ENCODE measurements at regions not wholly inside any gene's neighbourhood (a gene's known extent, or its start where the extent isn't known, plus 50 kb on each side); places are given as distances from the start of the nearest gene placed in this dataset.
"Not testable (repeated sequence)": the region's sequence is repeated elsewhere in the genome, so short reads cannot be mapped to it uniquely, and the experiment has no call there.

DNA sequence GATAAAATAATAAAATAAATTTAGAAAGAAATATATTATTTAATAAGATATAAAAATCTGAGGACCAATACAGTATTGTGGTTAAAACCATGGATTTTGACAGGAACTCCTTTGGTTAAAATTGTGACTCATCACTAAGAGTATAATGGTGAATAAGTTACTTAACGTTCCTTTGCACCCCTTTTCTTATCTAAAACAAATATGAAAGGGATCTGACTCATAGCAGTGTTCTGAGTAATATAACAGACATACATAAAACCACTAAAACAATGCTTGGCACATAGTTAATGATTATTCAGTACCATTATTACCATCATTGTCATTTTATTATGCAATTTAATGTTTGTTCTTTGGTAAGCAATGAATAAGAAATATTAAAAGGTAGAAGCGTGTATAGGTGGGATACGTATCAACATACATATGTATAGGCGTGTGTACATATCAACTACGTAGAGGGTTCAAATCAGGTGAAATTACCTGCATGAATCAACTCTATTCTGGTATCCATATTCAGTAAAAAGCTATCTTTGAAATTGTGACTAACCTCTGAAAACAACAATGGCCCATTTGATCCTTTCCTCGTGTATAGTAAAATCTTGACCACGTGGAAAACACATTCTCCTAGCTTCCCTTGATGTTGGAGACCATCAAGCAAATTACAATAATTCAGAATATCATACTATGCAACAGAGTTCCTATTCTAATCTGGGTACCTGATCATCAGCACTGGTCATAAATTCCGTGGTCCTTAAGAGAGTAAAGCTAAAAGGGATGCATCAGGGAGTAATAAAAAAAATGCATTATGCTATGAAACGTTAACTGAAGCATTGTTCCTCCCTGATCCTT is 342.6 kb upstream of the SPATA31A3 start:
- not testable (repeated sequence) for DNase-seq (ENCODE audit: low read depth)

DNA sequence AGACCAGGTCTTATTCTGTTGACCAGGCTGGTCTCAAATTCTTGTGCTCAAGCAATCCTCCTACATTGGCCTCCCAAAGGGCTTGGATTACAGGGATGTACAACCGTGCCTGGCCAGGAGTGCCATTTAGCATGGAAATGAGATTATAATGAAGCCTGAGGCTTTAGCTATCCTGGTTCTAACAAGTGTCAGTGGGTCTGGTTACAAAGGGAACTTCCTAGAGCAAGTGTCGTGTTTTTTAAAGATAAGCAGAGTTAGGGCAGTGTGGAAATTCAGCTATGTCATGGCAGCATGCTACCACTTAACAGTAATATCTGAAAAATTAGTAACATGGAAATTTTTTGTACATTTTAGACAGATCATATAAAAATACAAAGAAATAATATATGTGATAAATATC is 339.3 kb upstream of the SPATA31A3 start:
- not testable (repeated sequence) for H3K4me3 ChIP-seq (ENCODE audit: low read depth, low read length); DNase-seq (ENCODE audit: low read depth)

More for the DNA sequence above, 342.6 kb upstream of the SPATA31A3 start:
- H3K4me3 ChIP-seq (ENCODE audit: low read depth, low read length) = not testable (repeated sequence)

GRCh38 chr9:67313409-67313808 is 321.1 kb upstream of the SPATA31A3 start:
- DNase-seq (ENCODE audit: low read depth); H3K4me3 ChIP-seq (ENCODE audit: low read depth, low read length): not testable (repeated sequence)

DNA sequence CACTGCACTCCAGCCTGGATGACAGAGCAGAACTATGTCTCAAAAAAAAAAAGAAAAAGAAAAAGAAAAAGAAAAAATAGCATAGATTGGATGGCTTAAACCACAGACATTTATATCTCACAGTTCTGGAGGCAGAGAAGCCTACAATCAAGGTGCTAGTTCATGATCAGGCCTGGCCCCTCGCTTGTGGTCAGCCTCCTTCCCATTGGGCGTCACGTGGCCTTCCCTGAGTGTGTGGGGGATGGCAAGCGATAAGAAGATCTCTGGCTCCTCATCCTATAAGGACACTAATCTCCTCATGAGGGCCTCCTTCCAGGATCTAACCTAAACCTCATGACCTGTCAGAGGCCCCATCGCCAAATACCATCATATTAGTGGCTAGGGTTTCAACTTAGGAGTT is 320.2 kb upstream of the SPATA31A3 start:
- not testable (repeated sequence) for DNase-seq (ENCODE audit: low read depth); H3K4me3 ChIP-seq (ENCODE audit: low read depth, low read length)

GRCh38 chr9:67307109-67307508 is 314.8 kb upstream of the SPATA31A3 start:
- DNase-seq (ENCODE audit: low read depth); H3K4me3 ChIP-seq (ENCODE audit: low read depth, low read length): not testable (repeated sequence)

DNA sequence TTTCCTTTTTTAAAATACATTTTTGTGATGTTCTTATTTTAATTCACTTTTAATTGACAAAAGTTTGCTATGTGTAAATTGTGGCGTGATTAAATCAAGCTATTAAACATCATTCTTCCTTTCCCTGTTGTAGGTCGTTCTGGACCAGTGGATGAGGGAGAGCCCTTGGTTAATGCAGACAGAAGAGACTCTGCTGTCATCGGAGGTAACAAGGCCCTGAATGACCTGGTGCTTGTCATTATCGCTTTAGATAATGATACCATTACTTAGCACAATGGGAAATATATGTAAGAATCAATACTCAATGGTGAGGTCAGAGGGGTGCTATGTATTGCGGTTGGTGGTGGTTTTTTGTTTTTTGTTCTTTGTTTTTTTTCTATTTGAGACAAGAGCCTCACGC is 296.4 kb upstream of the SPATA31A3 start:
- H3K4me3 ChIP-seq (ENCODE audit: low read depth, low read length); DNase-seq (ENCODE audit: low read depth): not testable (repeated sequence)

GRCh38 chr9:67288117-67288735 is 295.9 kb upstream of the SPATA31A3 start:
- DNase-seq (ENCODE audit: low read depth); H3K4me3 ChIP-seq (ENCODE audit: low read depth, low read length): not testable (repeated sequence)

- DNase-seq (ENCODE audit: low read depth); H3K4me3 ChIP-seq (ENCODE audit: low read depth, low read length): not testable (repeated sequence)
These were observed 291.9 kb upstream of the SPATA31A3 start for GRCh38 chr9:67284299-67284698.

DNA sequence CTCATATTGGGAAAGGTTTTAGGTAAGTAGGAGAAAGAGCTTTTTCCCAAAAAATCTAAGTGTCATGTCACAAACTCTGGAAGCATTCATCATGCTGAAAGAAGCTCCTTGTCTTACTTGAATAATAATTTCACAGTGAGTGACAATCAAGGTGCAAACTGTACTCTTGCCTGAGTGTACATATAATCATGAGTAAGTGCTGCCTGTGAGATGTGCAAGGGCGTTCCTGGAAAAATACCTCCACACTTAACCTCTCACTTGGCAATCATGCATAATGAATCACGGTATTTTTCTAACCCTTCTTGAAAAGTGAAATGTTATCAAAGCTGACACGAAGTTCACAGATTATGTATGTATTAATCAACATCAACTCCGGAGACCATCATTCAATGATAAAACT is 289.2 kb upstream of the SPATA31A3 start:
- H3K4me3 ChIP-seq (ENCODE audit: low read depth, low read length); DNase-seq (ENCODE audit: low read depth): not testable (repeated sequence)

GRCh38 chr9:67269692-67270091 is 277.3 kb upstream of the SPATA31A3 start:
- not testable (repeated sequence) for DNase-seq (ENCODE audit: low read depth); H3K4me3 ChIP-seq (ENCODE audit: low read depth, low read length)

DNA sequence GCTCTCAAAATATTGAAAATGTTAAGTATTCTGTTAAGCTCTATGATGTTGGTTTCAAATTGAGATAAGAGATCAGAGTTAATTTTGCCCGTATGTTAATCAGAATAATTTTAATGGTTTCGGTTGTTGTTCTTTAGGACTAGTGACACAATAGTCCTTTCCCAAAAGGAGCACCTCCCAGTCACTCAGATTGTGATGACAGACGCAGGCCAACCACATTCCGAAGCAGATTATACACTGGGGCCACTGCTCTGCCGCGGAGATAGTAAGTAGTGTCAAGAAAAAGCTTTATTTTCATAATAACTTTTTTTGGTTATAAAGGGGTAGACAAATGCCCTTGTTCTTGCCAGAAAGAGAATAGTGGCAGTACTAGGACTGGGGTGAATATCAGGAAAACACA is 265.5 kb upstream of the SPATA31A3 start:
- not testable (repeated sequence) for H3K4me3 ChIP-seq (ENCODE audit: low read depth, low read length); DNase-seq (ENCODE audit: low read depth)

DNA sequence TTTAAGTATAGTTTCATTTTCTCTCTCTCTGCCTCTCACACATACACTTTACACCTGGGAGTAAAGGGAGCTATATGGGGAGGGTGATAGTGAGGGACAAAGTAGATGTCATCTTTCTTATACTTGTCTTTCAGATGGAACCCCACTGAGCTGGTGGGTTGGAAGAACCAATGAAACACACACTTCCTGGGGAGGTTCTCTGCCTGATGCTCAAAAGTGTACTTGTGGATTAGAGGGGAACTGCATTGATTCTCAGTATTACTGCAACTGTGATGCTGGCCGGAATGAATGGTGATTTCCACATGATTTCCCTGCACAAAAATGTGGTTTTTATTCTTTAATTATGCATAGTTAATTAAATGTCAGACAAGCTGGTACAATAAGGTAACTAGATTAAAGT is 256.6 kb upstream of the SPATA31A3 start:
- not testable (repeated sequence) for H3K4me3 ChIP-seq (ENCODE audit: low read depth, low read length); DNase-seq (ENCODE audit: low read depth)

GRCh38 chr9:67212073-67212472 is 219.7 kb upstream of the SPATA31A3 start:
- not testable (repeated sequence) for H3K4me3 ChIP-seq (ENCODE audit: low read depth, low read length); DNase-seq (ENCODE audit: low read depth)

GRCh38 chr9:67210842-67211241 is 218.5 kb upstream of the SPATA31A3 start:
- H3K4me3 ChIP-seq (ENCODE audit: low read depth, low read length); DNase-seq (ENCODE audit: low read depth): not testable (repeated sequence)

DNA sequence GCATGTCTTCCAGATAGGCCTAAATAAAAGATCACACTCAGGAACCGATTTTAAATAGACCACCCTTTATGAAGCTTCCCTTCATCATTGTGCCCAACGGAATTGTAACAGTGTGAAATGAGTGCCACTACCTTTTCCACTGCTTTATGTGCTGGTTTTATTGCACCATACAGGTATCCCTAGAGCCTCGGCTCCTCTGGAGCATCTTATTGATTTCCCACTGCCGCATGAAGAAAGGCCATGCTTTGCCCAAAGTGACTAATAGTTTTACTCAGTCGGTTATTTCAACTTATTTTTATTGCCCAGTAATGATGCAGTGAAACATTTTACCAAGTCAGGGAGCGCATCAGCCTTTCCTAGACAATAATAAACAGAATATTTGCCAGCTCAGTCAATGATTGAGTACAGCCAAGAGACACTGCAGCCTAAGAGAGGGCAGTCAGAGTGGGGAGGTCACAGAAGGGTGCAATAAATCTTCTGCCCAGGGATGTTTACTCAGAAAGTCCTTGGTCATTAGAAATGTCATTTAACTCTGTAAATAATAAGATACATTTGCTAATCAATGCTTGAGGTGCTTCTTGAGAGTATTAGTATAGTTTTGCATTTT is 216.6 kb upstream of the SPATA31A3 start:
- not testable (repeated sequence) for H3K4me3 ChIP-seq (ENCODE audit: low read depth, low read length); DNase-seq (ENCODE audit: low read depth)

- DNase-seq (ENCODE audit: low read depth); H3K4me3 ChIP-seq (ENCODE audit: low read depth, low read length): not testable (repeated sequence)
These were observed 203.8 kb upstream of the SPATA31A3 start for GRCh38 chr9:67196135-67196534.

- H3K4me3 ChIP-seq (ENCODE audit: low read depth, low read length); DNase-seq (ENCODE audit: low read depth): not testable (repeated sequence)
These were observed 203.0 kb upstream of the SPATA31A3 start for GRCh38 chr9:67195357-67195756.

DNA sequence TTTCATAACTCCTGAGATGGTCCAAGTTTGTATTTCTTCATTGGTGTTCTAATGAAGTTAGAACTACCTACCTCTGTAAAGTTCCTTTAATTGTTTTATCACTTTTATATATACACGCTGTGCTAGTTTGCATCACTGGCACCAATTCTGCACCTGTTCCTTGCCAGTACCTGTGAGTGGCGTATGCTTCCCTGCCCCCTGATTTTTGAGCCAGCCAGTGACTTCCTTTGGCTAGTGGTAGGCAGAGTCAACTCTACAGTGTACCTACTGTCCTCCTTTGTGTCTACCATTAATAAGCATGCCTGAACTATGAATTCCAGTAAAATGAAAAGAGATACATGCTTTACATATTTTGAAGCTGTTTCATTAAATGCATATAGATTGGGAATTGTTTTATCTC is 186.8 kb upstream of the SPATA31A3 start:
- not testable (repeated sequence) for DNase-seq (ENCODE audit: low read depth); H3K4me3 ChIP-seq (ENCODE audit: low read depth, low read length)

DNA sequence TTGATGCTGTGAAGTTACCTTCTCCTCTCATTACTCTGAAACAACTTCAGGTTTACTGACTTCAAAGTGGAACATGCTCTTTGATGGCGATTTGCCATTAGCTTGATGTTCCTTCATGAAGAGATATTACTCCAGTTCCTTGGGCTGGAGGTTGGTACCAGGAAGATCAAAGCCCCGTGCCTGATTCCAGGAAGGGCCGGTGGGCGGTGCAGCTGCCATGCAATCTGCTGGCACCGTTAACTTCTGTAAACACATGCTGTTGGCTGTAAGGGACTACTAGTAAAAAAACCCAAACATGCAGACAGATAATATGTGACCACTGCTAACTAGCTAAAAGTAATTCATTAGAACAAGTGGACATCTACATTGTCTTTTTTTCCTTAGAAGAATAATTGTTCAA is 182.8 kb upstream of the SPATA31A3 start:
- DNase-seq (ENCODE audit: low read depth); H3K4me3 ChIP-seq (ENCODE audit: low read depth, low read length): not testable (repeated sequence)

DNA sequence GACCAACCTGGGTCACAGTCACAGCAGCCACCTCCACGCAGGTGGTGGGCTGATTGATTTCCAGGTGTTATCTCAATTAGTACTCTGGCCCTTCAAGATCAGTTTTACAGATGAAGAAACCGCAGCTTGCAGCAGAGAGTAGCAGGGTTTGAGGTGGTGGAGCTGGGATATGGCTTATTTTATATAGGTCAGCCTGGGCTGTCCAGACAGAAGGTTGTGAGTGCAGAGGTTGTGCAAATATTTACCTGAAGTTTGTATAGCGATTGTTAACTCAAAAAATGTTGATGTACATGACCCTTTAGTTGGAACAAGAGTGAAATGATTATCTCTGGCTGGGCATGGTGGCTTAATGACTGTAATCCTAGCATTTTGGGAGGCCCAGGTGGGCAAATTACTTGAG is 179.4 kb upstream of the SPATA31A3 start:
- not testable (repeated sequence) for H3K4me3 ChIP-seq (ENCODE audit: low read depth, low read length); DNase-seq (ENCODE audit: low read depth)
